Fibroblast of skin of scalp (primary cell): ENCODE measurements at regions not wholly inside any gene's neighbourhood (a gene's known extent, or its start where the extent isn't known, plus 50 kb on each side); places are given as distances from the start of the nearest gene placed in this dataset.
"Not testable (repeated sequence)": the region's sequence is repeated elsewhere in the genome, so short reads cannot be mapped to it uniquely, and the experiment has no call there.

ENCODE experiments used
- DNase-seq: peaks from one replicate; pipeline ENCODE4 v3.0.0-alpha.2; 2013

GRCh38 chr2:144660518-144661316, 140.8 kb upstream of the ZEB2 start:
- DNase-seq, result no peak

- peak; percentile 80 for DNase-seq
Measured at GRCh38 chr2:144659731-144660275, 139.9 kb upstream of the ZEB2 start.

DNA sequence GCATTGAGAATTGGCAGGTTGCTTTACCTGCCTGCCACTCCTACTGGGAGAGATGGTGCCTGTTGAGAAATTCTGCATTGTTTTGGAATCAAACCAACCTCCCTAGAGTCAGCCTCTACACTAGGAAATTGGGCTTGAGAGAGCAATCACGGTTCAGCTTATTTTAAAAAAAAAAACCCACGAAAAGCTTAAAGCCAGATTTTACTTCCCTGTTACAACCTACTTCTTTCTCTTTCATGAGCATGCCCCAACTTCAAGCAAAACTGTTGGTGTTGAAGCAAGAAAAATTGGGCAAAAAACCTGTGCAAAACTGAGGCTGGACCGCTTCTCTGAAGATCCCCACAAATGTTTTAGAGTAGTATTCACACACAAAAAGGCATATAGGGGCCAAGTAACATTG, 134.6 kb upstream of the ZEB2 start:
- no peak for DNase-seq

GRCh38 chr2:144650907-144651306, 131.0 kb upstream of the ZEB2 start:
- DNase-seq, result peak; percentile 64

DNA sequence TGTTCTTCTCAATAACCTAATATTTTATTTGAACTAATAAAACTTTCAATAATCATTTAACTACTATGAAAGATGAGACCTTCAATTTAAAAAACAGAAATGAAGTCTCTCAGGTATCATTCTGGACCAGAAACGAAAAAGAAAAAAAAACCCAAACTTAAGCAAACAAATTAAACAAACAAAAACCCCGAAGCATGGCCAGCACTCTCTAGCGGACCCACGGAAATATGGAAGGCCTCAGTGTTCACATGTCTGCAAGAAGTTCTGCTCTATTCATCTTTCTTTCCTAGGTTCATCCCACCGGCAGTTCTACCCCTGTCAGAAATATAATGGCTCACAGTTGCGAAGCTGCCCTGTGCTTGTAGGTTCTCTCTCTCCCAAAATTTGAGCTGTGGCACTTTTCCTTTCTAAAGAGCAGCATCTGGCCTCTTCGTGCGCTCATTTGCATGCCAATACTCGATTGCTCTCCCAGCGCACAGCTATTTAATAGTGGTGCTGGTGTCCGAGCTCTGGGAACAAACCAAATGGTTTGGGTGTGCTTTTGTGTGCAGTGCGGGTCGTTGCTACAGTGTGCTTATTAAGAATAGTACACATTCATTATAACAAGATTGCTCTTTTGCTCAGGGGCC, 129.0 kb upstream of the ZEB2 start:
- no peak for DNase-seq

DNA sequence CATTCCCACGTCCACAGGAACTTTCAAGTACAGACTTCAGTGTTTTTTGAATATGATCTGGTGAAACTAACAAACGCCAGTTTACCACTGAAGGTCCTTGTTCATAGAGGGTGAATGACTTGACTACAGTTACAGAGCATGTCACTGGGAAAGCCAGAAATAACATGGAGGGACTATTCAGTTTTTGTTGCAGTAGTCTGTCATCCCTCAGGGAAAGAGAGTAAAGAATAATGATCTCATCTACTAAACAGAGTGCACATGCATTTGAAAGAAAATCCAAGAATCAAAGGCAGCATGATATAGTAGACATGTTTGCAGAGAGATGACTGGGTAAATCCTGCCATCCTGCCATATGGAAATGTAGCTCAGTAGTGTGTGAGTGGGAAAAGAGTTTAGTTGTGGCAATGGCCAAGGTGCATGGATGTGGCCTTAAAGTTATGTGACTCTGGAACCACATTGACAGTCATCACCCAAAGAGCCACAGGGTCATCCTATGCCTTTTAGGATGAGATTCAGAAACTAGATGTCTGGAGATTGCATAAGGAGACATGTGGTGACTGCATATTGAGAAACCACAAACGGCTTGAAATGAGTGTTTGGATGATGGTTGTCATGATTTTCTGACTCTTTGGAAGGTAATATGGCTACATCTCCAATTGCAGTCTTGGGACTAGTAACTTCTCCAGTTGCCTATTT, 125.3 kb upstream of the ZEB2 start:
- DNase-seq, result peak; percentile 76

DNA sequence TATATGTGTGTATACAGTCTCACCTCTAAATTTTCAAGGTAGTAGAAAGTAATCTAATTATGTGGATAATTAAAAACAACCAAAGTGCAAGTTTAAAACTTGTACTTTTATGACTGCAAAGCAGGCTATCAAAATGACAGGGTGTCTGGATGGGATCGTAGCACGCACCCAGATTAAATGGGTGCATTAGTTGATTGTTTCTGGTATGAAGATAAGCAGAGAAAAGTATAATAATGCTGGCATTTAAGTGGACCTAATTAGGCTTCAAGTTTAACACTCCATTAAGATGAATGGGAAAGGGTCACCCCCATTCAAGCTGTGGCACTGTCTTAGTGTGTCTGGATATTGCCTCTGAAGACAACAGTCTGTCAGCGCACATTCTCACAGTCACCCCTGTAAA, 124.6 kb upstream of the ZEB2 start:
- DNase-seq, result no peak

- peak; percentile 82 for DNase-seq
Measured at GRCh38 chr2:144643537-144644336, 123.8 kb upstream of the ZEB2 start.

DNA sequence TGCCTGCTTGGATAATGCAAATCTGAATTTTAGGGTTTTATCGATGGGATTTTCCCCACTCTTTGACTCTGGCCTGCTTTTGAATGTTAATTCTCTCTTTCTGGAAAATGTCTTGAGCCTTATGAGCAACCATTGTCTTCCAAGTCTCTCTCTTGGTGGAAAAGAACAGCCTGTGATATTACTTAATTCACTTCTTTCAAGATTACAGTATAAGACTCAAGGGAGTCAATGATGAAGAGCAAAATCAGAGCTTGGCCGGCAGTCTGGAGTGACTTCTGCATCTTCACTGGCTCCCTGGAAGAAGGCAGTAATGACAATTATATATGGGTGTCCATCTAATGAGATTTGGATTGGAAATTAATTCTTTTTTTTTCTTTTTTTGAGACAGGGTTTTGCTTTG, 122.9 kb upstream of the ZEB2 start:
- DNase-seq, result no peak

GRCh38 chr2:144642131-144642530, 122.2 kb upstream of the ZEB2 start:
- DNase-seq, result no peak

DNA sequence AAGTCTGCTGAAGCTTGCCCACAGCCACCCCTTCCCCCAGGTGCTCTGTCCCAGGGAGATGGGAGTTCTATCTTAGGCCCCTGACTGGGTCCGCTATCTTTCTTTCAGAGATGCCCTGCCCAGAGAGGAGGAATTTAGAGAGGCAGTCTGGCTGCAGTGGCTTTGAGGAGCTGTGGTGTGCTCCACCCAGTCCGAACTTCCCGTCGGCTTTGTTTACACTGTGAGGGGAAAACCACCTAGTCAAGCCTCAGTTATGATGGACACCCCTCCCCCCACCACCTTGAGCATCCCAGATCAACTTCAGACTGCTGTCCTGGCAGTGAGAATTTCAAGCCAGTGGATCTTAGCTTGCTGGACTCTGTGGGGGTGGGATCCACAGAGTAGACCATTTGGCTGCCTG, 118.3 kb upstream of the ZEB2 start:
- DNase-seq, result not testable (repeated sequence)

- not testable (repeated sequence) for DNase-seq
Measured at GRCh38 chr2:144636860-144637259, 116.9 kb upstream of the ZEB2 start.

DNA sequence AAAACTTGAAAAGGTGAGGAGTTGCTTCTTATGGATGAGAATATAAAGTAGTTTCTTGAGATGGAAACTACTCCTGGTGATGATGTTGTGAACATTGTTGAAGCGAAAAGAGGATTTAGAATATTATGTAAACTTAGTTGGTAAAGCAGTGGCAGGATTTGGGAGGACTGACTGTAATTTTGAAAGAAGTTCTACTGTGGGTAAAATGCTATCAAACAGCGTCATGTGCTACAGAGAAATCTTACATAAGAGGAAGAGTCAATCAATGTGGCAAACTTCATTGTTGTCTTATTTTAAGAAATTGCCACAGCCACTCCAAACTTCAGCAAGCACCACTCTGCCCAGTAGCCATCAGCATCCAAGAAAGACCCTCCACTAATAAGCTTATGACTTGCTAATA, 112.9 kb upstream of the ZEB2 start:
- DNase-seq, result no peak

GRCh38 chr2:144631636-144632035, 111.7 kb upstream of the ZEB2 start:
- DNase-seq, result no peak

- DNase-seq, result no peak
Measured at GRCh38 chr2:144630459-144631215, 110.7 kb upstream of the ZEB2 start.

- peak; percentile 26 for DNase-seq
Measured at GRCh38 chr2:144629935-144630334, 110.0 kb upstream of the ZEB2 start.

GRCh38 chr2:144628566-144628965, 108.6 kb upstream of the ZEB2 start:
- DNase-seq, result no peak

- DNase-seq, result no peak
Measured at GRCh38 chr2:144625626-144626025, 105.7 kb upstream of the ZEB2 start.

DNA sequence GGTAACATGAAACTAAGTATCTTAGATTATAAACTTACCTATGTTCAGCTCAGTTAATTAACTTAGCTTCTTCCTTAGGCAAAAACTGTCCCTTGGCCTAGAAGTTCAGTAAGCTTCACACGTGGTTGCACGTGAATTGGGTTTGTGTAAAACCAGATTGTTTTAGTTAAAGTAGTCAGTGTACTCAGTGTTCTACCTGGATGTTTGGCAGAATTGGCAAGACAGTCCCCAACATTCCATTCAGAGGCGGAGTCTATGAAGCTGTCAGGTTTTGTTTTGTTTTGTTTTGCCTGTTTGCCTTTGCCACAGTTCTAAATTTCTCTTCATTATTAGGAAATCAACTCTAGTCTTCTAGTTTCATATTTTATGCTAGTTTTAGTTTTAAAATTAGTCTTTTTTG, 105.3 kb upstream of the ZEB2 start:
- no peak for DNase-seq

DNA sequence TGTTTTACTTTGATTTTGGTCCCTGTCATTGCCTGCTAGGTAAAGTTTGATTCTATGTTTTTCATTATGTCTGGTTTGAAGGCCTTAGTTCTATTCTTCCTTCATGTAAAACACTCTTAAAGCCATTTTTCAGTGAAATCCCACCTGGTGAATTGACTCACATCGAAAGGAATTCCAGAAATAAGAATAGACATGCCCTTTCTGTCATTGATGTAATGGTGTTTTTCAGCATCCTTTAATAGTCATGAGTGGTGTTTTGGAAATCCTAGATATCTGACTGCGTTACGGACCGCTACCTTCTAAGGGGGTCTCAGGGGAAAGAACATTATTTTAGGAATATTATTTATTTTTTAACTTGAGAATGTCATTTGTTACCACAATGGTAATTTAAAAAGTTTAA, 104.5 kb upstream of the ZEB2 start:
- no peak for DNase-seq

DNA sequence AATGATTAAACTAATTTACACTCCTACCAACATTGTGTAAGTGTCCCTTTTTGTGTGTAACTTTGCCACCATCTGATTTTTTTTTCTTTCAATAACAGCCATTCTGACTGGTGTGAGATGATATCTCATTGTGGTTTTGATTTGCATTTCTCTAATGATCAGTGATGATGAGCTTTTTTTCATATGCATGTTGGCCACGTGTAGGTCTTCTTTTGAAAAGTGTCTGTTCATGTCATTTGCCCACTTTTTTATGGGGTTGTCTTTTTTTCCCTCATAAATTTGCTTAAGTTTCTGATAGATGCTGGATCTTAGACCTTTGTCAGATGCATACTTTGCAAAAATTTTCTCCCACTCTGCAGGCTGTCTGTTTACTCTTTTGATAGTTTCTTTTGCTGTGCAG, 102.5 kb upstream of the ZEB2 start:
- not testable (repeated sequence) for DNase-seq

DNA sequence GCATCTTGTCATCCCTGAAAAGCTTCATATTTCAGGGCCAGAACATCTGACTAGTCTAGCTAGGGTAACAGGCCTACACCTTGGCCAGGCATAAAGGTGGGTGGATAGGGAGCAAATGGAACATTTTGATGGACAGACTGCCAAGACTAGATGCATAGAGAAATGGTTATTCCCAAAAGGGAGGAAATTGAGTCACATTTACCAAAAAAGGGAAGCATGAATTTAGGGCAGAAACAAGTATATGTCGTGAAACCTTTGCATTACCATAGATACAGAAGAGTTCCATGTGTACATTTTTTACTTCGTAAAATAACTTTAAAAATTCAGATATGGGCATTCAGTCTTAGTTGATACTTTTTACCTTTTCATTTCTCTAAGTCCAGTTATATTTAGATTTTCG, 101.3 kb upstream of the ZEB2 start:
- DNase-seq, result no peak
